ENCODE measurements at regions not wholly inside any gene's neighbourhood (a gene's known extent, or its start where the extent isn't known, plus 50 kb on each side); places are given as distances from the start of the nearest gene placed in this dataset.

DNA sequence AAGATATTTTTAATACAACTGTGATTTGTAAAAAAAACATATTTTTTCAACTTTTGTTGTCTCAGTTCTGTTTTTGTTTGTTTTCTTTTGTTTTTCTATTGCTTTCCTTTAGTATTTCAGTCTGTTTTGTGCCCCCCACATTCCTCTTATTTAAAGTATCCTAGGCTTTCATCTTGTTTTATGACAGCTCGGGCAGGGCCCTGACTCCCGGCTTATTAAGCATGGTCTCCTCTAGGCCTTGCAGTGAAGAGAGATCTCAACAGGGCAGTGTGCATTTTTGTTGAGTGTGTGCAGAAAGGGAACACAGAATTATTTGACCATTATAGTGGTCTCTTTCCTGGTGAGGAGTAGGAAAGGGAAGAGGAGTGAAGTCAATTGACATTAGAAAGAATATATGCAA lies 110.2 kb upstream of the SLC38A4 start:
- DNase-seq, result no peak
- intact Hi-C loops (cut with DNase I, micrococcal nuclease), result no loop called here
- no peak for ATAC-seq

DNA sequence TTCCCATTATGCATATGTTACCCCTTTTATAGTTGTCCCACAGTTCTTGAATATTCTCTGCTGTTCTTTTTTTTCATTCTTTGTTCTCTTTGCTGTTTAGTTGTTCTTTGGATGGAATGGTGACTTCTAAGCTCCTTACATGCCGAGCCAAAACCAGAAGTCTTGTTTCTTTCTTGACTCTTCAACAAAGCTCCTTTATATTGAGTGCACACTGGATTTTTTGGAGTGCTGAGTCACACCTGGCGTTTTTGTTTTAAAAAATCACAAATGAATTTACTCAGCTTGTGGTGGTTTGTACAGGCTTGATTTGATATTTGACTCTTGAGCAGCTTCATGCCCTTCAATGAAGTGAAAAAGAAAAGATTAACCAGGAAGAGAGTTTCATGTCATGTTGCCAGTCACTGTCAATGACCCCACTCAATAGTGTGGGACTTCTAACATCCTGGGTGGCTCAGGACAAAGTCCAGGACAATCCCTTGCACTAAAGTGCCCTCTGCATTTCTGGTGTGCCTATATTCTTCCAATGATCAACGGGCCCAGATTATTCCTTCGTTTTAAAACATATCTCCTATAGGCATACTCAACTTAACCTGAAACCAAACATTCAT lies 112.4 kb upstream of the SLC38A4 start:
- no peak for DNase-seq
- intact Hi-C loops (cut with DNase I, micrococcal nuclease), result no loop called here
- ATAC-seq, result no peak

GRCh38 chr12:46941981-46942380 lies 116.2 kb upstream of the SLC38A4 start:
- no peak for DNase-seq
- intact Hi-C loops (cut with DNase I, micrococcal nuclease), result no loop called here
- ATAC-seq, result no peak

DNA sequence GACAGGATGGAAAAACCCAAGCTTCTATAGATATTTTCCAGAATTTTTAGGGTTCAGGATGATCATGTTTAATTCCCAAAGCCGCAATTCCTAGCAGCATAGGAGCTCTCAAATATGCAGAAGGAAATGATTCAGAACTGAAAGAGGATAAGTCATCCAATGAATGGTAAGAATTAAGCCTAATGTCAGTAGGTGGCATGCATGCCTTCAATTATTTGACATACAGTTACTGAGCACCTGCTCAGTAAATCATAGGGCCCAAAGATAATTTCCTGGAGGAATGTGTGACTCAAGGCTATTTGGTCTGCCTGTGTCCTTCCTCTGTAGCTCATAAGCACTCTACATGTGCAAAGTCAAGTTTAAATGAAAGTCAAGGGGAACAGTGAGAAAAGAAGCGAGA lies 116.8 kb upstream of the SLC38A4 start:
- ATAC-seq, result no peak
- intact Hi-C loops (cut with DNase I, micrococcal nuclease), result no loop called here
- no peak for DNase-seq

DNA sequence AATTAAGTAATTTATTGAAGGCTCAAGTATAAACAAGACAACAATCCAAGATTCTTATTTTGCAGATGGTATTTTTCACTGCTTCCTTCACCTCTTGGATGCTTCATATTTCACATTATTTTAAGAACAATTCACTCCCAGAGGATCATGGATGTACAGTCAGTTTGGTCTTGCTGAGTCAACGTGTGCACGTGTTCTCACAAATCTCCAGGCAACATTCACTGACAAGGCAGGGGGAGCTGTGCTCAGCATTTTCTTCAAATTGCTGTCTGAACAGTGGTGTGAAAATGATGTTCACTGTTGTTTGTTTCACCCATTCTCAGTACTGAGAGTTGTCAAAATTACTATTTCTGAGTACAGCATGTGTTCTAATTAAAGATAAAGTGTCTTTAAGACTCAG lies 118.3 kb upstream of the SLC38A4 start:
- no peak for ATAC-seq
- DNase-seq, result no peak
- intact Hi-C loops (cut with DNase I, micrococcal nuclease), result no loop called here

DNA sequence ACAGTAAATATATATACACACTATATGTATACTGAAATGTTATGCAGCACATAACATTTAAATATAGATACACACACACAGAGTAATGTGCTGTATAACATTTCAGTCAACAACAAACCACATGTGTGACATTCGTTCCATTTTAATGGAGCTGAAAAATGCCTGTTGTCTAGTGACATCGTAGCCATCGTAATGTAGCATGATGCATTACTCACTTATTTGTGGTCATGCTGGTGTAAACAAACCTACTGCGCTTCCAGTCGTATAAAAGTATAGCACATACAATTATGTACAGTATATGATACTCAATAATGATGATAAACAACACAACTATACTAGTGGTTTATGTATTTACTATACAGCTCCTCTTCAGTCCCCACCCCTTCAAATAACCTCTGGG lies 119.0 kb upstream of the SLC38A4 start:
- no peak for ATAC-seq
- no peak for DNase-seq
- intact Hi-C loops (cut with DNase I, micrococcal nuclease), result no loop called here

DNA sequence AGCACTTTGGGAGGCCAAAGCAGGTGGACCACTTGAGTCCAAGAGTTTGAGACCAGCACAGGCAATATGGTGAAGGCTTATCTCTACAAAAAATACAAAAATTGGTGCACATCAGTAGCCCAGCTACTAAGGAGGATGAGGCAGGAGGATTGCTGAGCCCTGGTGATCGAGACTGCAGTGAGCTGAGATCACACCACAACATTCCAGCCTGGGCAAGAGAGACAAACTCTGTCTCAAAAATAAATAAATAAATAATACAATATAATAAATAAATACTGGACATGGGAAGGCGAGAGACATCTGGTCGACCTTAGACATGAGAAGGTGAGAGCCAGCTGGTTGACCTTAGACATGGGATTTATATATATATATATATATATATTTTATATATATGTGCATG lies 119.8 kb upstream of the SLC38A4 start:
- intact Hi-C loops (cut with DNase I, micrococcal nuclease), result no loop called here
- no peak for DNase-seq
- no peak for ATAC-seq

DNA sequence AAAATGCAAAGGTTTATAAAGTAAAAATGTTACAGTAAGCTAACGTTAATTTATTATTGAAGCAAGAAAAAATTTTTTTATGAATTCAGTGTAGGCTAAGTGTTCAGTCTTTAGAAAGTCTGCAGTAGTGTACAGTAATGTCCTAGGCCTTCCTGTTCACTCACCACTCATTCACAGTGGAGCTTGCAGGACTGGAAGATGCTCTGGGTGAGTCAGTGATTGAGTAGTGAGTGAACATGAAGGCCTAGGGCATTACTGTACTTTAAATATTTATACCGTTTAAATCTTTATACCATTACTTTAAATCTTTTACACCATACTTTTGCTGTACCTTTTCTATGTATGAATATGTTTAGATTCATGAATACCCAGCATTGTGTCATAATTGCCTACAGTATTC lies 120.3 kb upstream of the SLC38A4 start:
- intact Hi-C loops (cut with DNase I, micrococcal nuclease), result no loop called here
- ATAC-seq, result no peak

DNA sequence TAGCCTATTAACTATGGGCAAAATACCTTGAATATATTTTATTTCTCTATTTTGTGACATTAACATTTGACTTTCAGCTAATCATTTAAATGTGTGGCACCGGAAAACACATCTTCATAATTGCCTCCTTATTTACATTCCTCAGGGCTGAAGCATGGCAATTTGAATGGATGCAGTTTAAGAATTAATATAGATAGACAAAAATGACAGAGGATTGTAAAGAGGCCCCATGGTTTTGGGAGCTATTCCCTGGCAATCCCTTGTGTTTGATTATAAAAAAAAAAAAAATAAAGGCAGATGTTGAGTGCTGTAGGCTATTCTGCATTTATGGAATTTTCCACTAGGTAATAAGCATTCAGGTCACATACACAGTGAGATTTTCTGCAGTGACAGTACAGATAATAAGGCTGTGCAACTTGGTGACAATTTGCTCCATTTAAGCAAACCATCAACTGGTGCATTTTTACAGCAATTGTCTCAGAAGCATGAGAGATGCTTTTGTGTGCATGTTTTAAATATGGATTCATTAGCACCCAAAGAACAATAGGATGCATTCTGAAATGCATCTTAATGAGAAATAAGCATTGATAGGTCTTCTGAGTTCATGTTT lies 123.2 kb upstream of the SLC38A4 start:
- ATAC-seq (no peak), DNase-seq (no peak)
- intact Hi-C loops (cut with DNase I, micrococcal nuclease), result no loop called here

More for the DNA sequence above, 120.3 kb upstream of the SLC38A4 start:
- no peak for DNase-seq

GRCh38 chr12:46950094-46950493 lies 124.3 kb upstream of the SLC38A4 start:
- intact Hi-C loops (cut with DNase I, micrococcal nuclease), result no loop called here
- ATAC-seq (no peak), DNase-seq (no peak)

- DNase-seq, result no peak
- intact Hi-C loops (cut with DNase I, micrococcal nuclease), result no loop called here
- no peak for ATAC-seq
Measured at GRCh38 chr12:46952880-46953483, 126.4 kb upstream of the PCED1B start.

DNA sequence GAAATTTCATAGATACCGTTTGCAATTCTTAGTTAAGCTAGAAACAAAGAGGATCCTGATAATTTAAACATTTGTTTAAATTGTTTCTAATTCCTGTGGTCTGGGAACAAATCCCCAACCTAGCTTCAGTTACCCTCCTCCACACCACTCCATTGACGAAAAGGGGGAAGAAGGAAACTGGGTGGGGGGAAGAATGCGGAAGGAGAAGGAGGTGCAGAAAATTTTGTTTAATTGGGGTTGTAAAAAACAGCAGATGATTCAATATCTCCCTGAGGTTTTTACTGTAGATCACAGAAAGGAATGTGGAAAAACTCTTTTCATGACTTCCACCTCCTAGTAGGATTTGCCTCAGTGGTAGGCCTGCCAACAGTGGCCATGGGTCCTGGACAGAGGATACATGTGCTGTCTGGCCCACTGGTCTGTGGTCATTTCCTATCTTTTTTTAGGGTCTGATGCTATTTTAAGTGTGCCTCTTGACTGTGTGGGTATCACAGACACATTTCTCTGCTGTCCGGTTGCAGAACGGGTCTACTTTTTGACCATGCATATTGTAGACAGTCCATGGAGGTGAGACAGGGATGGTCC lies 122.9 kb upstream of the PCED1B start:
- intact Hi-C loops (cut with DNase I, micrococcal nuclease), result no loop called here
- no peak for ATAC-seq
- no peak for DNase-seq

DNA sequence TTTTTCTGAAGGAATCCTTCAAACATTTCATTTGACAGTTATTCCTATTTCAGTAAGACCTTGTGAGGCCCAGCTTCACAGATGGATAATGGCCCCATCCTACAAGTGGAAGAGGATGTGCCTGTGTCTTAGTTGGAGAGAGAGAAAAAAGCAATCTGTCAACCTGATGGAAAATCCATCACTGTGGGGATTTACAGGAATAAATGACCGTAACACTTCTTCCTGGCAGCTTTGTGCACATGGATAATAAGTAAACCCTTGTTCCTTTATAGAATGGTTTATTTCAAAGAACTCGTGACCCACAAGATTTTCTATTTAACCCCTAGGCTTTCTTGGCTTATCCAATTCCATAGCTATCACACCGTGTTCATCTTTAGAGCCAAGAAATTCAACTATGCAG lies 121.4 kb upstream of the PCED1B start:
- DNase-seq (no peak), ATAC-seq (no peak)
- intact Hi-C loops (cut with DNase I, micrococcal nuclease), result no loop called here

DNA sequence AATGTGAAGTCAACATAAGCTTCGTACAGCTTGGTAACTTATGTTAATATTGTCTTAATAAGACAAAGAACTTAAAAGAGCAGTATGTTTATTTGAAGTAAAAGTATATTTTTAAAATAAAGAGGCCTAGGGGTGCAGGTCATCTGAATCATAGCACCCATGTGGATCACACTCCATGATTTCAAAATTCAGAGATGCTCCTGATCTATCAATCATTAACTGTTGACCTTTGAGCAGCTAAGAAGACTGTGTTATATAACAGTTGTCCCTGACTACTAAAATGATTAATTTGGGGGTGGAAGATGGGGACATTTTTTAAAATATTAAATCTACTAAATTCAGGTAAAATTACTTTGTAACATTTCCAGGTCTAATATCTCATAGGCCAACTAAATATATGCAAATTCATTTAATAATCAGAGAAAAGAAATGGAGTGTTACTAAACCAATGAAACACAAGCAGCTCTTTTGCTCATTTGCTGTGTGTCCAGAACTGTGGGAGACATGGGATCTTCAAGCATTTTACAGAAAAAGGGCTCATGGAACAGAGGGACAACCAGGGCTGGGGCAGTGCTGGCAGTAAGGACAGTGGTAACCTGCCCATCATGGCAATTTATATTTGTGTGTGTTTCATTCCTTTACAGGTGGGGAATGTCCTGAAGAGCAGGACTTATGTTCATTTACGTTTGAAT lies 120.7 kb upstream of the PCED1B start:
- ATAC-seq (no peak), DNase-seq (no peak)
- intact Hi-C loops (cut with DNase I, micrococcal nuclease), result no loop called here

DNA sequence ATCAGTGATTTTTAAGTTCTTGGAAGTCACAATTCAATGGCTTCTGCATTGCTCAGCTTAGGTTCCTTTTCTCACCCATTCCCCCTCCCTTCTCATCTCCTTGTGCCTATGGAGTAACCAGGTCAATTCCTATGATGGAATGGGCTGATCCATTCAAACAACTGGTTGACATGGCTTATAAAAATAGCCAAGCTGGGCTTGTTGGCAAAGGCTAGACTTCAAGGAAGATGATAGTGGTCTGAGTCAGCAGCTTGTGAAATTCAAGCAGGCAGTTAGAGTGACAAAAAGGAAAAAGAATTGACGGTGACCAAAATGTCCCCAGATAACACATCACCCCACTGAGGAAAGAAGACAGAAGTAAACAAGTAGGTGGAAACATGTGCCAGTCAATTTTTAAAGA lies 119.9 kb upstream of the PCED1B start:
- no peak for DNase-seq
- intact Hi-C loops (cut with DNase I, micrococcal nuclease), result no loop called here
- no peak for ATAC-seq

GRCh38 chr12:46960681-46961080 lies 118.7 kb upstream of the PCED1B start:
- no peak for DNase-seq
- no peak for ATAC-seq
- intact Hi-C loops (cut with DNase I, micrococcal nuclease), result no loop called here

GRCh38 chr12:46963191-46963590 lies 116.2 kb upstream of the PCED1B start:
- intact Hi-C loops (cut with DNase I, micrococcal nuclease), result no loop called here
- DNase-seq (no peak), ATAC-seq (no peak)

DNA sequence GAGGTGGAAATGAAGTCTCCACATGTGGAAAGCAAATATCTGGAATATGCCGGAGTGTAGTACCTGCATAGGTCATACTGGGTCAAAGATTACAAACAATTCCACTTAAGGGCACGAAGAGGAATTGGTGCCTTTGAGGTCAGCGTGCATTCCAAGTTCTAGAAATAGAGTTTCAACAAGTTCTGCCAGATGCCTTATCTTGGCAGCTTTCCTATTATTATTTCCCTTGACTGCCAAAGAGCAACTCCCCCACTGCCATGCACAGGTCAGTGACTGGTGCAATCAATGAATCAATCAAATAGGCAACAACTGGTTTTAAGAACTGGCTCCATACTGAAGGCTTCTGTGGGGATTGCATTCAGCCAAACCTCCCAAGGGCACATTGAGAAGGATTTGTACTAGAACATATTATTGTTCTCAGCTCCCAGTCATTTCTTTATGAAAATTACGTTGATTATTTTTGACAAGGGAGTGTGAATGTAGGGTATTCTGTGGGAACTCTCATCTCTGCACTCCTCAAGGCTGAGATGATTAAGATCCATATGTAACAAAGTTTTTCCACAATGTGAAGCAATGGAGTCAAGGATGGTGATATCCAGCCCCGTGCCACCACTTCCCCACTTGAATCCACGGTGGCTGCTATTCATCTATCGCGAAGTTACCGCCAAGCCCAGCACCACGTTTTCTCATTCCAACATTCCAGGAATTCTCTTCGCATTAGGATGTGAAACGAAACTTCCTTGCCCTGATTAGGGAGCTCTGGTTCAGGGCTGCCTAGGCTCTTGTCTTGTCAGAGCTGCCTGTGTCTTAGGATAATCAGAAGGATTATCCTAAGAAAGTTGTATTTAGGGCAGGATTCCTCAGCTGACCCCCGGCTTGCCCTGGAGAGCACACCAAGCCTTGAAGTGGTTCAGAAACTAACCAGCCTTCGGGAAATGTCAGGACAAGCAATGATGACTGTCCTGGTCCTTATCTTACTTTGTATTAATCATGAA lies 115.1 kb upstream of the PCED1B start:
- ATAC-seq (no peak), DNase-seq (no peak)
- intact Hi-C loops (cut with DNase I, micrococcal nuclease), result no loop called here

- intact Hi-C loops (cut with DNase I, micrococcal nuclease), result no loop called here
- no peak for DNase-seq
- no peak for ATAC-seq
Measured at GRCh38 chr12:46965137-46965536, 114.3 kb upstream of the PCED1B start.
